ENCODE measurements at regions not wholly inside any gene's neighbourhood (a gene's known extent, or its start where the extent isn't known, plus 50 kb on each side); places are given as distances from the start of the nearest gene placed in this dataset.

GRCh38 chr12:92237762-92238523, 92.3 kb upstream of the BTG1 start:
- no peak overlapping the region for H3K27ac ChIP-seq (ENCODE audit: low read depth in 2 of 2, low read length in 1 of 2)
- DNase-seq: no peak
- H3K9ac ChIP-seq: no peak overlapping the region
- H3K4me2 ChIP-seq: no peak overlapping the region
- POLR2A ChIA-PET: no interaction called here
- H4K20me1 ChIP-seq (ENCODE audit: insufficient read depth): no peaks in the 10 kb centered on the region
- 75% methylated on average over 6 of the region's 6 CpGs for WGBS (ENCODE audit: low lambda C conversion rate)
- no peak overlapping the region for H3K4me3 ChIP-seq (ENCODE audit: low read depth in 2 of 2, low read length in 1 of 2)
- H3K9me2 ChIP-seq: no peaks in the 10 kb centered on the region
- H3K36me3 ChIP-seq (replicated peaks in 1 of 2; ENCODE audit: control insufficient read depth in 1 of 2, insufficient read depth in 2 of 2, low read length in 1 of 2): no peaks in the 10 kb centered on the region
- no peak overlapping the region for H2AFZ ChIP-seq (ENCODE audit: low read depth)
- H3K4me1 ChIP-seq (ENCODE audit: control insufficient read depth in 1 of 2, insufficient read depth in 2 of 2, low read depth in 1 of 2, low read length in 1 of 2): no peaks in the 10 kb centered on the region; a peak in 1 of 4 replicates
- no peaks in the 10 kb centered on the region for H3K27me3 ChIP-seq (ENCODE audit: insufficient read depth)
- no peak for TF ChIP-seq PBX3 (IDR thresholded peaks at IDR 0.05)
- no peak for TF ChIP-seq TEAD4 (IDR thresholded peaks at IDR 0.05; ENCODE audit: borderline replicate concordance, insufficient read depth)
- TF ChIP-seq FOXJ3 (CRISPR knock-in tag; IDR thresholded peaks at IDR 0.05): no peak
- no peak for TF ChIP-seq FOXM1 (IDR thresholded peaks at IDR 0.05; ENCODE audit: low read depth)
- TF ChIP-seq RFX5 (IDR thresholded peaks at IDR 0.05; ENCODE audit: low read length): no peak
- TF ChIP-seq EZH2phosphoT487 (IDR thresholded peaks at IDR 0.05; ENCODE audit: borderline replicate concordance, low read depth): no peak
- no peak for TF ChIP-seq TCF12 (IDR thresholded peaks at IDR 0.05)
- no peak for TF ChIP-seq RCOR1 (IDR thresholded peaks at IDR 0.05; ENCODE audit: low read length)
- TF ChIP-seq FOSL2 (IDR thresholded peaks at IDR 0.05; ENCODE audit: borderline replicate concordance, low read depth): no peak
- no peak for TF ChIP-seq MEF2A (IDR thresholded peaks at IDR 0.05; ENCODE audit: borderline replicate concordance, low read depth)
- no peak for TF ChIP-seq JUND (IDR thresholded peaks at IDR 0.05)
- TF ChIP-seq USF1 (IDR thresholded peaks at IDR 0.05; ENCODE audit: borderline replicate concordance, low read depth): no peak
- TF ChIP-seq RAD21 (IDR thresholded peaks at IDR 0.05; ENCODE audit: low read length): no peak
- no peak for TF ChIP-seq EP300 (IDR thresholded peaks at IDR 0.05; ENCODE audit: borderline replicate concordance in 1 of 2, low read depth in 1 of 2, low read length in 1 of 2)
- no peak for TF ChIP-seq SIN3A (IDR thresholded peaks at IDR 0.05; ENCODE audit: borderline replicate concordance, low read depth, low read length)
- no peak for TF ChIP-seq USF2 (IDR thresholded peaks at IDR 0.05; ENCODE audit: borderline replicate concordance, low read depth, low read length)
- no peak for TF ChIP-seq MXI1 (IDR thresholded peaks at IDR 0.05; ENCODE audit: low read depth, low read length)
- no peak for TF ChIP-seq GABPA (IDR thresholded peaks at IDR 0.05; ENCODE audit: low read depth)
- no peaks in the 10 kb centered on the region for H3K79me2 ChIP-seq (ENCODE audit: insufficient read depth)
- no peaks in the 10 kb centered on the region for H3K9me3 ChIP-seq
- CTCF ChIA-PET: no interaction called here
- no peaks in the 10 kb centered on the region for H3F3A ChIP-seq (replicated peaks; ENCODE audit: insufficient read depth)
